ENCODE measurements at regions not wholly inside any gene's neighbourhood (a gene's known extent, or its start where the extent isn't known, plus 50 kb on each side); places are given as distances from the start of the nearest gene placed in this dataset.

- Mint-ChIP-seq H3K4me1 (ENCODE audit: low read depth, unreplicated experiment) (no peaks in the 10 kb centered on the region), H3K27me3 (ENCODE audit: unreplicated experiment) (no peaks in the 10 kb centered on the region), H3K9me3 (ENCODE audit: unreplicated experiment) (peaks cover under 1% of the 10 kb centered on the region), H3K36me3 (ENCODE audit: unreplicated experiment) (peaks cover 3% of the 10 kb centered on the region), H3K27ac (ENCODE audit: unreplicated experiment) (no peak overlapping the region), H3K4me3 (ENCODE audit: unreplicated experiment) (no peak overlapping the region)
- no peak for TF ChIP-seq CTCF (IDR thresholded peaks at IDR 0.05; ENCODE audit: partially characterized antibody, unreplicated experiment)
- no peak for DNase-seq
These were observed 381.0 kb upstream of the BOD1L1 start for GRCh38 chr4:14008494-14008893.

GRCh38 chr4:14018191-14018853 is 390.8 kb upstream of the BOD1L1 start:
- Mint-ChIP-seq H3K36me3 (ENCODE audit: unreplicated experiment) (no peaks in the 10 kb centered on the region), H3K9me3 (ENCODE audit: unreplicated experiment) (no peaks in the 10 kb centered on the region), H3K27ac (ENCODE audit: unreplicated experiment) (no peak overlapping the region), H3K27me3 (ENCODE audit: unreplicated experiment) (peaks cover 5% of the 10 kb centered on the region), H3K4me3 (ENCODE audit: unreplicated experiment) (no peak overlapping the region), H3K4me1 (ENCODE audit: low read depth, unreplicated experiment) (peaks cover 7% of the 10 kb centered on the region)
- no peak for DNase-seq
- TF ChIP-seq CTCF (IDR thresholded peaks at IDR 0.05; ENCODE audit: partially characterized antibody, unreplicated experiment), result no peak

- DNase-seq, result no peak
These were observed 394.9 kb upstream of the BOD1L1 start for GRCh38 chr4:14022456-14022855.

GRCh38 chr4:14023036-14023435 is 395.5 kb upstream of the BOD1L1 start:
- Mint-ChIP-seq H3K9me3 (ENCODE audit: unreplicated experiment) (no peaks in the 10 kb centered on the region), H3K4me1 (ENCODE audit: low read depth, unreplicated experiment) (peaks cover 7% of the 10 kb centered on the region), H3K27me3 (ENCODE audit: unreplicated experiment) (peaks cover 3% of the 10 kb centered on the region), H3K36me3 (ENCODE audit: unreplicated experiment) (no peaks in the 10 kb centered on the region), H3K4me3 (ENCODE audit: unreplicated experiment) (no peak overlapping the region), H3K27ac (ENCODE audit: unreplicated experiment) (no peak overlapping the region)
- TF ChIP-seq CTCF (IDR thresholded peaks at IDR 0.05; ENCODE audit: partially characterized antibody, unreplicated experiment), result no peak
- DNase-seq, result no peak

More at GRCh38 chr4:14022456-14022855, 394.9 kb upstream of the BOD1L1 start:
- H3K27ac Mint-ChIP-seq (ENCODE audit: unreplicated experiment), result no peak overlapping the region
- H3K36me3 Mint-ChIP-seq (ENCODE audit: unreplicated experiment), result no peaks in the 10 kb centered on the region
- no peaks in the 10 kb centered on the region for H3K9me3 Mint-ChIP-seq (ENCODE audit: unreplicated experiment)
- peaks cover 7% of the 10 kb centered on the region for H3K4me1 Mint-ChIP-seq (ENCODE audit: low read depth, unreplicated experiment)
- no peak overlapping the region for H3K4me3 Mint-ChIP-seq (ENCODE audit: unreplicated experiment)
- no peak for TF ChIP-seq CTCF (IDR thresholded peaks at IDR 0.05; ENCODE audit: partially characterized antibody, unreplicated experiment)
- peaks cover 3% of the 10 kb centered on the region for H3K27me3 Mint-ChIP-seq (ENCODE audit: unreplicated experiment)

- Mint-ChIP-seq H3K9me3 (ENCODE audit: unreplicated experiment) (no peaks in the 10 kb centered on the region), H3K36me3 (ENCODE audit: unreplicated experiment) (no peaks in the 10 kb centered on the region), H3K4me1 (ENCODE audit: low read depth, unreplicated experiment) (no peaks in the 10 kb centered on the region), H3K4me3 (ENCODE audit: unreplicated experiment) (no peak overlapping the region), H3K27ac (ENCODE audit: unreplicated experiment) (no peak overlapping the region), H3K27me3 (ENCODE audit: unreplicated experiment) (no peaks in the 10 kb centered on the region)
- DNase-seq, result no peak
- TF ChIP-seq CTCF (IDR thresholded peaks at IDR 0.05; ENCODE audit: partially characterized antibody, unreplicated experiment), result no peak
These were observed 396.4 kb upstream of the BOD1L1 start for GRCh38 chr4:14023896-14024295.

Measured in glutamatergic neuron (in vitro differentiated cells).